Kidney (tissue), 13 donors: ENCODE measurements at regions not wholly inside any gene's neighbourhood (a gene's known extent, or its start where the extent isn't known, plus 50 kb on each side); places are given as distances from the start of the nearest gene placed in this dataset.

ENCODE experiments used
- DNase-seq, 5 donors: peaks; one replicate each; pipeline ENCODE4 v3.0.0-alpha.2; 2013 to 2020
- FAIRE-seq: peaks from 2 replicates; lab custom pipeline; 2012; peaks lifted over from hg19 to GRCh38; lab: Jason Lieb, UNC
- H3K27ac ChIP-seq, 2 donors: one replicate each; pipeline ENCODE4 v1.7.0; 2013; ENCODE audit warnings: low read depth in 2 of 2, low read length in 2 of 2, inconsistent platforms in 1 of 2
- H3K27me3 ChIP-seq: one replicate; pipeline ENCODE4 v1.7.1; 2013; ENCODE audit warnings: low read length, inconsistent platforms; ENCODE audit not compliant: control insufficient read depth, insufficient read depth
- H3K36me3 ChIP-seq, 3 donors: one replicate each; pipeline versions ENCODE4 v1.7.0 to v1.7.1; 2013; ENCODE audit warnings: low read length in 3 of 3, control low read depth in 1 of 3, inconsistent platforms in 1 of 3; ENCODE audit not compliant: insufficient read depth in 3 of 3, control insufficient read depth in 2 of 3
- H3K4me1 ChIP-seq, 3 donors: one replicate each; pipeline versions ENCODE4 v1.7.0 to v1.7.1; 2013; ENCODE audit warnings: low read length in 3 of 3, inconsistent platforms in 1 of 3, low read depth in 1 of 3; ENCODE audit not compliant: control insufficient read depth in 2 of 3, insufficient read depth in 2 of 3
- H3K4me3 ChIP-seq, 3 donors: one replicate each; pipeline versions ENCODE4 v1.7.0 to v1.8.1; 2013; ENCODE audit warnings: low read length in 3 of 3, control low read depth in 1 of 3, inconsistent platforms in 1 of 3
- H3K9ac ChIP-seq, 3 donors: one replicate each; pipeline versions ENCODE4 v1.7.0 to v1.7.1; 2013; ENCODE audit warnings: low read length in 3 of 3, control low read depth in 1 of 3, inconsistent platforms in 1 of 3
- H3K9me3 ChIP-seq, 3 donors: one replicate each; pipeline versions ENCODE4 v1.7.0 to v1.7.1; 2013; ENCODE audit warnings: low read length in 3 of 3, control low read depth in 1 of 3, inconsistent platforms in 1 of 3; ENCODE audit not compliant: control insufficient read depth in 2 of 3, insufficient read depth in 1 of 3
- intact Hi-C: fragments of 100-400 bp; cut with DNase I; formaldehyde crosslinking; loops from one replicate; pipeline ENCODE4 v1.11.1; 2022
- TF ChIP-seq, protein P1 (sequence below): IDR thresholded peaks from 3 replicates; pipeline ENCODE4 v1.5.1; 2012; ENCODE audit warnings: mild to moderate bottlenecking, moderate library complexity, borderline replicate concordance; ENCODE audit not compliant: insufficient read depth; ENCODE audit errors: extremely low read depth
- donor health status: control.
- donor health status: control.
- donor health status: control.
- donor health status: control.
- donor health status: control.
- donor health status: DM: yes; HTN: yes; CAD: no.
- donor health status: Normal renal cell carcinoma (clear cell type).

DNA sequence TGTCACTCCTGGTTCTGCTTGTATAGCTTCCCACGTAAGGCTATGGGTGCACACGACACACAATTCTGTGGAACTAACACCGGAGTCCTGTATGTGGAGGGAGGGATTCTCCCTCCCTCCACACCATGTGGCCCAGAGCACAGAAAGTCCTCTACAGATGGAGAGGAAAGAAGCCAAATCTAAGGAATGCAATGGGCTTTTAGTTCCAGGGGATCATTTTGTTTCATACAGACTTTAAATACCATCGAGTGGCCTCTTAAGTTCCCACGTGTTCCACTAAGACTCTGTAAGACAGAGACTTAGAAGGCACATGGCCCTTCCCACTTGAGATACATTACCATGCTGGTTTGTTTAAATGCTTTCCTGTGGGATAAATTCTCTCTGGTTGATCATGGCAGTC is 156.0 kb downstream of the TGFB2 start:
- H3K9ac ChIP-seq, result no peak overlapping the region
- H3K4me3 ChIP-seq, result no peak overlapping the region
- TF ChIP-seq, protein P1, sequence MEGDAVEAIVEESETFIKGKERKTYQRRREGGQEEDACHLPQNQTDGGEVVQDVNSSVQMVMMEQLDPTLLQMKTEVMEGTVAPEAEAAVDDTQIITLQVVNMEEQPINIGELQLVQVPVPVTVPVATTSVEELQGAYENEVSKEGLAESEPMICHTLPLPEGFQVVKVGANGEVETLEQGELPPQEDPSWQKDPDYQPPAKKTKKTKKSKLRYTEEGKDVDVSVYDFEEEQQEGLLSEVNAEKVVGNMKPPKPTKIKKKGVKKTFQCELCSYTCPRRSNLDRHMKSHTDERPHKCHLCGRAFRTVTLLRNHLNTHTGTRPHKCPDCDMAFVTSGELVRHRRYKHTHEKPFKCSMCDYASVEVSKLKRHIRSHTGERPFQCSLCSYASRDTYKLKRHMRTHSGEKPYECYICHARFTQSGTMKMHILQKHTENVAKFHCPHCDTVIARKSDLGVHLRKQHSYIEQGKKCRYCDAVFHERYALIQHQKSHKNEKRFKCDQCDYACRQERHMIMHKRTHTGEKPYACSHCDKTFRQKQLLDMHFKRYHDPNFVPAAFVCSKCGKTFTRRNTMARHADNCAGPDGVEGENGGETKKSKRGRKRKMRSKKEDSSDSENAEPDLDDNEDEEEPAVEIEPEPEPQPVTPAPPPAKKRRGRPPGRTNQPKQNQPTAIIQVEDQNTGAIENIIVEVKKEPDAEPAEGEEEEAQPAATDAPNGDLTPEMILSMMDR, result no peak
- DNase-seq (no peak), FAIRE-seq (no peak)
- H3K27me3 ChIP-seq, result no peaks in the 10 kb centered on the region
- no peak overlapping the region for H3K27ac ChIP-seq
- H3K4me1 ChIP-seq, result peaks cover 0 to 2% (median 0%) of the 10 kb centered on the region in 3 donors
- H3K9me3 ChIP-seq, result no peaks in the 10 kb centered on the region
- intact Hi-C loops, result no loop called here
- no peaks in the 10 kb centered on the region for H3K36me3 ChIP-seq

DNA sequence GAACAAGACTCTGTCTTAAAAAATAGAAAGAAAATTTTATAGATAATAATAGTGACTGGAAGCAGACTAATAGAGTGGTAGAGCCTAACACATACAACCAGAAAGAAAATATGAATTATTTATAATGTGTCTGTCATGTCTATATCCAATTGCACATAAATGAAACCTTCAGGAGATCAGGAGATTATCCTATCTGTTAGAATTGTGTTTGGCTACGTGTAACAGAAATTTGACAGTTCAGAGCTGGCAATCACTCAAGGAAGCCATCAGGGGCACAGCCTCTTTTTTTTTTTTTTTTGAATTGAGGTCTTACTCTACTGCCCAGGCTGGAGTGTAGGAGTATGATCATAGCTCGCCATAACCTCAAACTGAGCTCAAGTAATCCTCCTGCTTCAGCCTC is 157.2 kb downstream of the TGFB2 start:
- H3K36me3 ChIP-seq, result no peaks in the 10 kb centered on the region
- no peak overlapping the region for H3K9ac ChIP-seq
- no peak overlapping the region for H3K27ac ChIP-seq
- H3K4me1 ChIP-seq, result peaks cover 0 to 2% (median 0%) of the 10 kb centered on the region in 3 donors
- H3K9me3 ChIP-seq, result peaks cover 0 to 2% (median 0%) of the 10 kb centered on the region in 3 donors
- TF ChIP-seq, protein P1, result no peak
- DNase-seq (no peak), FAIRE-seq (no peak)
- no peaks in the 10 kb centered on the region for H3K27me3 ChIP-seq
- no peak overlapping the region for H3K4me3 ChIP-seq
- intact Hi-C loops, result no loop called here

DNA sequence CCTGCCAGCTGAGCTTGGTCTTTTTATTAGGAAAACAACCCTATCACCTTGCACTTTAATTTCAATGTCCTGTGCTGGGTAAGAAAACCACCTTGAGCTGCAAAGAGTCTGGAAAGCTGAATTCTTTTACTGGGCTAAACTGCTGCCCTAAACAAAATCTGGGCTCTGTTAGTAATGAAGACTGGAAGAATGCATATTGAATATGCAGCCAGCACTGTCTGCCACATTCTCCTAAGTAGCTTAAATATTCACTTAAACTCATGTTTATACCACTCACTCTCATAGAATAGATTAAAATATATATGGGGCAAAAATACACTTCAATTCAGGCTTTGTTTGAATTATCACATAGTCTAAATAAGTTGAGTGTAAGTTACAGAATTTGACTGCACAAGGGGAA is 158.0 kb downstream of the TGFB2 start:
- Histone ChIP-seq H3K4me1 (peaks cover 0 to 2% (median 0%) of the 10 kb centered on the region in 3 donors), H3K27me3 (no peaks in the 10 kb centered on the region), H3K9ac (no peak overlapping the region), H3K4me3 (no peak overlapping the region), H3K36me3 (no peaks in the 10 kb centered on the region), H3K27ac (no peak overlapping the region), H3K9me3 (peaks cover 0 to 6% (median 0%) of the 10 kb centered on the region in 3 donors)
- TF ChIP-seq, protein P1, result no peak
- intact Hi-C loops, result no loop called here
- no peak for FAIRE-seq
- DNase-seq, result no peak
